AML-193 (cell line): ENCODE measurements at regions not wholly inside any gene's neighbourhood (a gene's known extent, or its start where the extent isn't known, plus 50 kb on each side); places are given as distances from the start of the nearest gene placed in this dataset.
"Not testable (repeated sequence)": the region's sequence is repeated elsewhere in the genome, so short reads cannot be mapped to it uniquely, and the experiment has no call there.

ENCODE experiments used
- DNase-seq, 2 experiments: peaks; one replicate each; lab custom pipeline; 2025; lab: John Stamatoyannopoulos, UW

GRCh38 chr9:119924736-119925135 lies 555.5 kb upstream of the BRINP1 start:
- DNase-seq, result no peak

- no peak for DNase-seq
Measured at GRCh38 chr9:119917175-119917574, 547.9 kb upstream of the BRINP1 start.

- no peak for DNase-seq
Measured at GRCh38 chr9:119907056-119907455, 537.8 kb upstream of the BRINP1 start.

GRCh38 chr9:119905724-119906123 lies 536.5 kb upstream of the BRINP1 start:
- no peak for DNase-seq

GRCh38 chr9:119903851-119904250 lies 534.6 kb upstream of the BRINP1 start:
- no peak for DNase-seq

- DNase-seq, result no peak
Measured at GRCh38 chr9:119902611-119903010, 533.4 kb upstream of the BRINP1 start.

GRCh38 chr9:119898316-119898715 lies 529.1 kb upstream of the BRINP1 start:
- DNase-seq, result no peak

GRCh38 chr9:119884438-119884837 lies 515.2 kb upstream of the BRINP1 start:
- DNase-seq, result no peak

- DNase-seq, result no peak
Measured at GRCh38 chr9:119881898-119882297, 512.7 kb upstream of the BRINP1 start.

GRCh38 chr9:119880361-119880760 lies 511.1 kb upstream of the BRINP1 start:
- DNase-seq, result no peak

GRCh38 chr9:119877306-119877705 lies 508.1 kb upstream of the BRINP1 start:
- no peak for DNase-seq

GRCh38 chr9:119873877-119874276 lies 504.6 kb upstream of the BRINP1 start:
- DNase-seq, result no peak

GRCh38 chr9:119870251-119870650 lies 501.0 kb upstream of the BRINP1 start:
- not testable (repeated sequence) for DNase-seq

GRCh38 chr9:119868694-119869093 lies 499.5 kb upstream of the BRINP1 start:
- no peak for DNase-seq

GRCh38 chr9:119861842-119862241 lies 492.6 kb upstream of the BRINP1 start:
- DNase-seq, result no peak

- no peak for DNase-seq
Measured at GRCh38 chr9:119859128-119859527, 489.9 kb upstream of the BRINP1 start.

- DNase-seq, result no peak
Measured at GRCh38 chr9:119853126-119853525, 483.9 kb upstream of the BRINP1 start.

GRCh38 chr9:119852390-119852789 lies 483.2 kb upstream of the BRINP1 start:
- no peak for DNase-seq

GRCh38 chr9:119844431-119844830 lies 475.2 kb upstream of the BRINP1 start:
- no peak for DNase-seq

GRCh38 chr9:119841016-119841415 lies 471.8 kb upstream of the BRINP1 start:
- no peak for DNase-seq

- no peak for DNase-seq
Measured at GRCh38 chr9:119839888-119840287, 470.7 kb upstream of the BRINP1 start.

- no peak for DNase-seq
Measured at GRCh38 chr9:119838210-119838609, 469.0 kb upstream of the BRINP1 start.

- no peak for DNase-seq
Measured at GRCh38 chr9:119836036-119836435, 466.8 kb upstream of the BRINP1 start.

GRCh38 chr9:119834064-119834620 lies 464.9 kb upstream of the BRINP1 start:
- no peak for DNase-seq

- DNase-seq, result no peak
Measured at GRCh38 chr9:119831309-119831708, 462.1 kb upstream of the BRINP1 start.
